ENCODE measurements at regions not wholly inside any gene's neighbourhood (a gene's known extent, or its start where the extent isn't known, plus 50 kb on each side); places are given as distances from the start of the nearest gene placed in this dataset.

DNA sequence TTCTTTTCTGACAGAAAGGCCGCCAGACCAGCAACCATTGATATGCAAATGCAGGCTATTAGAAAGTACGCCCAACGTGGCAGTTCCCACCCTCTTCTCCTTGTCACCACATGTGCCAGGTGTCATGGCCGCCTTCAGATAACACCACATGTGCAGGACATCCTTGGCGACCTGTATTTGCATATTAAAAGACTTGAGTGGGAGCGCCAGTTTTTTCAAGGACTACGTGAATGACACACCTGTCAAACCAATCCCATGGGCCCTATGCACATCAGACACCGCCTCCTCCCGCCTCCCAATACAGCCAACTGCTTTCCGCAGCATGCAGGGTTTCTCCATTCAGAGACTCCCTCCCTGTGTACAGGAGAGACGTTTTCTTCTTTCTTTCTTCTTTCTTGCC lies 318.6 kb upstream of the FAR2 start:
- no peak for DNase-seq
- no peaks in the 10 kb centered on the region for H3K27me3 ChIP-seq
- H3K27ac ChIP-seq, result no peak overlapping the region
- no peaks in the 10 kb centered on the region for H3K4me1 ChIP-seq
- TF ChIP-seq, protein P1, sequence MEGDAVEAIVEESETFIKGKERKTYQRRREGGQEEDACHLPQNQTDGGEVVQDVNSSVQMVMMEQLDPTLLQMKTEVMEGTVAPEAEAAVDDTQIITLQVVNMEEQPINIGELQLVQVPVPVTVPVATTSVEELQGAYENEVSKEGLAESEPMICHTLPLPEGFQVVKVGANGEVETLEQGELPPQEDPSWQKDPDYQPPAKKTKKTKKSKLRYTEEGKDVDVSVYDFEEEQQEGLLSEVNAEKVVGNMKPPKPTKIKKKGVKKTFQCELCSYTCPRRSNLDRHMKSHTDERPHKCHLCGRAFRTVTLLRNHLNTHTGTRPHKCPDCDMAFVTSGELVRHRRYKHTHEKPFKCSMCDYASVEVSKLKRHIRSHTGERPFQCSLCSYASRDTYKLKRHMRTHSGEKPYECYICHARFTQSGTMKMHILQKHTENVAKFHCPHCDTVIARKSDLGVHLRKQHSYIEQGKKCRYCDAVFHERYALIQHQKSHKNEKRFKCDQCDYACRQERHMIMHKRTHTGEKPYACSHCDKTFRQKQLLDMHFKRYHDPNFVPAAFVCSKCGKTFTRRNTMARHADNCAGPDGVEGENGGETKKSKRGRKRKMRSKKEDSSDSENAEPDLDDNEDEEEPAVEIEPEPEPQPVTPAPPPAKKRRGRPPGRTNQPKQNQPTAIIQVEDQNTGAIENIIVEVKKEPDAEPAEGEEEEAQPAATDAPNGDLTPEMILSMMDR (IDR thresholded peaks at IDR 0.05), result no peak
- TF ChIP-seq POLR2A (IDR thresholded peaks at IDR 0.05), result no peak
- intact Hi-C loops (cut with DNase I), result no loop called here
- WGBS, 2 donors, result 70 to 77% methylated on average over 11 of the region's 11 CpGs
- no peak overlapping the region for H3K4me3 ChIP-seq
- no peaks in the 10 kb centered on the region for H3K9me3 ChIP-seq
- H3K36me3 ChIP-seq, result no peaks in the 10 kb centered on the region

- Histone ChIP-seq H3K9me3 (no peaks in the 10 kb centered on the region), H3K4me1 (no peaks in the 10 kb centered on the region), H3K36me3 (no peaks in the 10 kb centered on the region), H3K27ac (no peak overlapping the region), H3K4me3 (no peak overlapping the region), H3K27me3 (no peaks in the 10 kb centered on the region)
- no peak for DNase-seq
- TF ChIP-seq POLR2A (IDR thresholded peaks at IDR 0.05), result no peak
- TF ChIP-seq, protein P1 (IDR thresholded peaks at IDR 0.05), result no peak
- intact Hi-C loops (cut with DNase I), result no loop called here
- 25% methylated on average over 2 of the region's 2 CpGs for WGBS, 2 donors
Measured at GRCh38 chr12:28844718-28845117, 304.4 kb upstream of the FAR2 start.

GRCh38 chr12:28851781-28852180 lies 297.3 kb upstream of the FAR2 start:
- Histone ChIP-seq H3K27me3 (no peaks in the 10 kb centered on the region), H3K4me1 (no peaks in the 10 kb centered on the region), H3K27ac (no peak overlapping the region), H3K36me3 (no peaks in the 10 kb centered on the region), H3K9me3 (no peaks in the 10 kb centered on the region), H3K4me3 (no peak overlapping the region)
- TF ChIP-seq, protein P1 (IDR thresholded peaks at IDR 0.05), result no peak
- no peak for TF ChIP-seq POLR2A (IDR thresholded peaks at IDR 0.05)
- DNase-seq, result no peak
- 75 to 78% methylated on average over 6 of the region's 6 CpGs for WGBS, 2 donors
- intact Hi-C loops (cut with DNase I), result no loop called here

DNA sequence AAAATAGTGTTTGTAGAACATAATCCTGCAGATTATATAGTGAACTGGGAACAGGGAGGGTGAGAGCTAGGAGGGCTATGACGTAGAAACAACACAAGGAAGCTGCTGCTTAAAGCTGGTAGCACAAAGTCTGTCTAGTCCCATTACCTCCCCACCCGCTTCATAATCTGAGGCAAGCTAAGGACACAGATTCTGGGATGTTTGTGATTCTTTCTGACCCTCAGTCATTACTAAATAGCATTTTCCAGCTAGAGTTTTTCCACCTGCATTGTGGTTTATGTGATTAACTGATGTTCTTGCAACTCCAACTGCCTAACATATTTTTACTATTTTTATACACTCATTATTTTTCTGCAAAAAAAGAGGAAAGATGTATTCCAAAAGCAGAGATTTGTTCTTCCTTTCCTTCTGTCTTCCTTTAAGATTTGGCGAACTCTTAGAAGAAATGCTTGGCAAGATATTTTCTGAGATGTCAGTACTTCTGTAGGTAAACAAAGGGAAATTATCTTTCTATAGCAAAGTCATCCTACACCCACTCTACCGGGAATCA lies 293.2 kb upstream of the FAR2 start:
- Histone ChIP-seq H3K36me3 (no peaks in the 10 kb centered on the region), H3K9me3 (no peaks in the 10 kb centered on the region), H3K4me1 (no peaks in the 10 kb centered on the region), H3K27me3 (no peaks in the 10 kb centered on the region), H3K4me3 (no peak overlapping the region), H3K27ac (no peak overlapping the region)
- no peak for DNase-seq
- 63 to 67% methylated on average over 4 of the region's 4 CpGs for WGBS, 2 donors
- intact Hi-C loops (cut with DNase I), result no loop called here
- TF ChIP-seq POLR2A (IDR thresholded peaks at IDR 0.05), result no peak
- TF ChIP-seq, protein P1 (IDR thresholded peaks at IDR 0.05), result no peak

- TF ChIP-seq POLR2A (IDR thresholded peaks at IDR 0.05), result no peak
- TF ChIP-seq, protein P1 (IDR thresholded peaks at IDR 0.05), result no peak
- H3K4me3 ChIP-seq, result no peak overlapping the region
- no peaks in the 10 kb centered on the region for H3K9me3 ChIP-seq
- H3K27ac ChIP-seq, result no peak overlapping the region
- H3K4me1 ChIP-seq, result no peaks in the 10 kb centered on the region
- H3K27me3 ChIP-seq, result no peaks in the 10 kb centered on the region
- no peak for DNase-seq
- H3K36me3 ChIP-seq, result no peaks in the 10 kb centered on the region
- intact Hi-C loops (cut with DNase I), result no loop called here
Measured at GRCh38 chr12:28857369-28857768, 291.7 kb upstream of the FAR2 start.

Data from esophagus squamous epithelium (tissue), 5 donors.